OCI-LY3 (cell line): ENCODE measurements at regions not wholly inside any gene's neighbourhood (a gene's known extent, or its start where the extent isn't known, plus 50 kb on each side); places are given as distances from the start of the nearest gene placed in this dataset.
"Not testable (repeated sequence)": the region's sequence is repeated elsewhere in the genome, so short reads cannot be mapped to it uniquely, and the experiment has no call there.

Experiments used
- CTCF ChIP-seq: fragments of 200-600, 300-600 bp; sonication (generic); IDR thresholded peaks from 2 replicates; pipeline ENCODE4 v1.5.1; 2014; ENCODE audit warnings: antibody characterized with exemption, low read length, low read depth
- EZH2phosphoT487 ChIP-seq: fragments of 200-600 bp; shearing (Covaris generic); IDR thresholded peaks from 2 replicates; pipeline ENCODE4 v1.6.1; 2018; ENCODE audit warnings: antibody characterized with exemption, mixed run types, low read depth

GRCh38 chrX:47738870-47739269, 79.9 kb upstream of the UXT start:
- not testable (repeated sequence) for TF ChIP-seq CTCF, EZH2phosphoT487
